ENCODE measurements at regions not wholly inside any gene's neighbourhood (a gene's known extent, or its start where the extent isn't known, plus 50 kb on each side); places are given as distances from the start of the nearest gene placed in this dataset.

DNA sequence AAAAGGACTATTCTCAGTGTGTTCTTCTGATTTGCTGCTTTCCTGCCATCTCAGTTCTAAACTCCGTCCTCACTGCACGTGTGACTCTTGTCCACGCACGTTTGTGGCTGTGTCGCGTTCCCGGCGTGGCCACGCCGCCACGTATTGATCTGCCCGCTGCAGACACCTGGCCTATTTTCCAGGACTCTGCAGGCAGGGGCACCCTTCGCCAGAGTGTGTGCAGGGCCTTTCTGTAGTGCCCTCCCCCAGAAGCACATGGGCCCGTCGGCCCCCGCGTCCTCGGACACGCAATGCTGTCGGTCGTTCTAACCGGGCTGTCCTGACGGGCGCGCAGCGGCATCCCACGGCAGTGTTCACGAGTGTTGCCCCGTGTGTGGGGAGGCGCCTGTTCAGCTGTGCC is 87.6 kb downstream of the YTHDF1 start:
- TF ChIP-seq, protein P1, sequence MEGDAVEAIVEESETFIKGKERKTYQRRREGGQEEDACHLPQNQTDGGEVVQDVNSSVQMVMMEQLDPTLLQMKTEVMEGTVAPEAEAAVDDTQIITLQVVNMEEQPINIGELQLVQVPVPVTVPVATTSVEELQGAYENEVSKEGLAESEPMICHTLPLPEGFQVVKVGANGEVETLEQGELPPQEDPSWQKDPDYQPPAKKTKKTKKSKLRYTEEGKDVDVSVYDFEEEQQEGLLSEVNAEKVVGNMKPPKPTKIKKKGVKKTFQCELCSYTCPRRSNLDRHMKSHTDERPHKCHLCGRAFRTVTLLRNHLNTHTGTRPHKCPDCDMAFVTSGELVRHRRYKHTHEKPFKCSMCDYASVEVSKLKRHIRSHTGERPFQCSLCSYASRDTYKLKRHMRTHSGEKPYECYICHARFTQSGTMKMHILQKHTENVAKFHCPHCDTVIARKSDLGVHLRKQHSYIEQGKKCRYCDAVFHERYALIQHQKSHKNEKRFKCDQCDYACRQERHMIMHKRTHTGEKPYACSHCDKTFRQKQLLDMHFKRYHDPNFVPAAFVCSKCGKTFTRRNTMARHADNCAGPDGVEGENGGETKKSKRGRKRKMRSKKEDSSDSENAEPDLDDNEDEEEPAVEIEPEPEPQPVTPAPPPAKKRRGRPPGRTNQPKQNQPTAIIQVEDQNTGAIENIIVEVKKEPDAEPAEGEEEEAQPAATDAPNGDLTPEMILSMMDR (IDR thresholded peaks at IDR 0.05; ENCODE audit: control extremely low read depth, extremely low read depth, low read depth, missing control alignments): no peak
- no peak for DNase-seq (ENCODE audit: extremely low spot score)
- ChIA-PET CTCF (no interaction called here), POLR2A (interaction anchor here (0.6 kb wide), 1 partner anchor 157 kb away, joined by 3 read pairs; no protein-coding TSS in a partner anchor)

DNA sequence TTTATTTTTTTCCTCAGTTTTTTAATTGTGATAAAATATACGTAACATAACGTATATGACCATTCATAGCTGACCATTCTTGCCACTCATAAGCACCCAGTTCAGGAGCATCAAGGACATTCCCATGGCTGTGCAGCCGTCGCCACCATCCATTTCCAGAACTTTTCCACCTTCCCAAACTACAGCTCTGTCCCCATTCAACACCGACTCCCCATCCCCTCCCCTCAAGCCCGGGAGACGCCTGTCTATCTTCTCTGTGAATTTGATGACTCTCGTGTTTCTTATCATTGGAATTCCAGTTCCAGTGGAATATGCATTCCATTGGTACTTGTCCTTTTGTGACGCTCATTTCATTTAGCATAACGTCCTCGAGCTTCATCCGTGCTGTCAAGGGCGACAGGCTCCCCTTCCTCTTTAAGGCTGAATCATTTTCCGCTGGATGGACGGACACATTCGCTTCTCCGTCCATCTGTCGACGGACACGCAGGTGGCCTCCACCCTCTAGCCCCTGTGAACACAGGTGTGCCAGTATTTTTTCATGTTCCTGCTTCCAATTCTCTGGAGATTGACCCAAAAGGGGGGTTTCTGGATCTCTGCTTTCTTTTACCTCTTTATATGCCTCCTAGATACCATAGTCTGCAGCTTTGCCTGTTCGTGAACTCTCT is 88.1 kb downstream of the YTHDF1 start:
- TF ChIP-seq, protein P1 (IDR thresholded peaks at IDR 0.05; ENCODE audit: control extremely low read depth, extremely low read depth, low read depth, missing control alignments): no peak
- POLR2A ChIA-PET: interaction anchor here (0.6 kb wide), 1 partner anchor 157 kb away, joined by 3 read pairs; no protein-coding TSS in a partner anchor
- DNase-seq (ENCODE audit: extremely low spot score): no peak
- CTCF ChIA-PET: no interaction called here

DNA sequence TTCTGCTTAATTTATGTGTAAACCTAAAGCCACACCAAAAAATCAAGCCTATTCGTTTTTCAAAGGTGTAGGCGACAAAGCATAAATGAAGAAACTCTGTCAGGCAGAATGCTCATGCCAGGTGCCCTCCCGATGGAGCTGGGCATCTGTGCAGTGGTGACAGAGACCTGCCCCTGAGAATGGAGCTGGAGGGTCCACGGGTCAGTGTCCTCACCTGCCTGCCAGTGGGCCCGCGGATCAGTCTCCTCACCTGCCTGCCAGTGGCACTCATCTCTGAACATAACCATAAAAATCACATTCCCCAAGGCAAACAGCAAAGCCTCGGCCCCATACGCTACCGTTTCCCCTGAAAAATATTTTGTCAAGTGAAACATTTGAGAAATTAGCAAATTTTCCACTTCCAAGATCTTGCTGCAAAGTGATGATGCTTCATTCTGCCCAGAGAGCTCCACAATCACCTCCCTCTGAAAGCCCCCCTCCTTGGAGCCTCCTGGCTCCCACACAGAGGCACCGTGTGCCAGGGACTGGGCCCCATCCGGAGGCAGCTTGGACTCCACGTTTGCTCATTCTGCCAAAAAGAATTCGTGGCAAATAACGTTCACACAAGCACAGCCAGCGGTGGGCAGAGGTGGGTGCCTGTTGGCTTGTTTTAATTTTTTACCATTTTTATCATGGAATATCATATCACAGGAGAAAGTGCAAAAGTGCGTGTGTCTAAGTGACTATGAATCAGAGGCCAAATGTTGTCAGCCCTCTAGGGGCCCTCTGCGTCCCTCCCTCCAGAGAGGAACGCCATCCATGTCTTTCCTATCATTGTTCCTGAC is 88.8 kb downstream of the YTHDF1 start:
- DNase-seq (ENCODE audit: extremely low spot score): no peak
- TF ChIP-seq, protein P1 (IDR thresholded peaks at IDR 0.05; ENCODE audit: control extremely low read depth, extremely low read depth, low read depth, missing control alignments): no peak
- POLR2A ChIA-PET: no interaction called here
- CTCF ChIA-PET: no interaction called here

DNA sequence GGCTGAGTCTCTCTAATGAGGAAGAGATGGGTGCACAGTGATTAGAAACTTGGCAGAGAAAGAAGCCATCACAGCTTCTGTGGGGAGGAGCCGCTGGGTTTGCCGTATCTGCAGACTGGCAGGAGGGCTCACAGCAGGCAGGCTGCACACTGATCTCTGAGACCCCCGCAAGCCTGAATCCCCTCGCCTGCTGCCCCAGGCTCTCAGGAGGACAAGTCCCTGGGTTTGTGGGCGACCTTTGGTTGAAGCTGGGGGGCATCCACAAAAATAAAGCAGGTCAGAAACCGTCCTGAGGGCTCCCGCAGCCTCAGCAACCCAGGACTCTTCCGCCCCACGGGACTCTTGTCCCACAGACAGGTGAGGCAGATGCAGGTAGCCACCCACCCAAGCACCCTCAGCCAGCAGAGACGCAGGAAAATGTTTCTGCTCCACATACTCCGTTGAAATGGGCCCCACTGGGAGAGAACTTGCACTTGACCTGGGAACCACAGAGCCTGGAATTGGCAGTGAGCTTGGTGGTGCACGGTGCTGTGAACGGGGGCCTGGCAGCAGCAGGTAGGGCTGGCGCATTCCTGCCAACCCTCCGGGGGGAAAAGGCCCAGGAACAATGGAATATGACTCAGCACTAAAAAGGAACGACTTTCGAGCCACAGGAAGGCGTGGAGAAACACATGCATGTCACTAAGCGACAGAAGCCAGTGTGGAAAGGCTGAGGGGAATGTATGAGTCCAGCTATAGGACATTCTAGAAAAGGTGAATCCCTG is 89.9 kb downstream of the YTHDF1 start:
- CTCF ChIA-PET: no interaction called here
- DNase-seq (ENCODE audit: extremely low spot score): no peak
- POLR2A ChIA-PET: no interaction called here
- TF ChIP-seq, protein P1 (IDR thresholded peaks at IDR 0.05; ENCODE audit: control extremely low read depth, extremely low read depth, low read depth, missing control alignments): no peak

DNA sequence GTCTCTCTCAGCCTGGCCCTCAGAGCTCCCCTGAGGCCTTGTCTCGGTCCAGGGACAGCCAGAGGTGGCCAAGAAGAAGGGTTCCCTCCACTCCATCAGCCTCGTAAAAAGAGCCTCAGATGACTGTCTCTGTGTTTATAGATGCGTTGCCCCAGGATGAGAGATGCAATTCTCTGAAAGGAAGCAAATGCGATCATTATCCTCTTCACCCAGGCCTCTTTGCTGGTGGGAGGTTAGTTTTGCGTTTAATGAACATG is 90.4 kb downstream of the YTHDF1 start:
- ChIA-PET POLR2A (no interaction called here), CTCF (no interaction called here)
- no peak for DNase-seq (ENCODE audit: extremely low spot score)
- TF ChIP-seq, protein P1 (IDR thresholded peaks at IDR 0.05; ENCODE audit: control extremely low read depth, extremely low read depth, low read depth, missing control alignments): no peak

DNA sequence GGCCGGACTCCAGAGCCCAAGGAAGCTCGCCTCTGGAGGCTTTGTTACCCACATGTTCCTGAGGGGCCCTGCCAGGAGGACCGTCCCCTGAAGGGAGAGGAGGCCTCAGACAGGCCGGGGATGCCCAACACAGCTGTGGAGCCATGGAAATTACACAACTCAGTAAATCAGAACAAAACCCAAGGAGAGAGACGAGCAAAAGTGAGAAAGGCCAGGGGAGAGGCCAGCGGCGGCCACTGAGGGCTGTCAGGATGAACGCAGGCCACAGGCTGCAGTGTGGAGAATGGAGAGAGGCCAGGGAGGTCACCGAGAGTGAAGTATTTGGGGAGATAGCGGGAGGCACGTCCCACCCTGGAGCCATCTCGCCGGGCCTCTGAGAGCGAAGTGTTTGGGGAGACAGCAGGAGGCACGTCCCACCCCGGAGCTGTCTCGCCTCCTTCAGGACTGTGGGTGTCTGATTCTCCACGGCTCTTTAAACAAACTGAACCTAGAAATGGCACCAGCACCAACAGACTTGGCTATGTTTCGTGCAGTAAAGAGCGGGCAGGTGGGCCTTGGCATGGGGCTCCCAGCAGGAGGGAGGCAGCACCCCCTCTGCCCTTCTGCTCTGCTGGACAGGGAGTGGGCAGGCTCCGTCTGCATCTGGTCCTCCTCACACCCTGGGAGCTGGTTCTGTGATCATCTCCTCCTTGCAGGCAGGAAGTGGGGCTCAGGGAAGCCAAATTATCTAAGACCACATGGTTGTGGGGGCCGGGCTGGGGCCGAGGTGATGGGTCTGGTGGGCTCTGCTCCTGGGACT is 91.0 kb downstream of the YTHDF1 start:
- no peak for DNase-seq (ENCODE audit: extremely low spot score)
- CTCF ChIA-PET: no interaction called here
- TF ChIP-seq, protein P1 (IDR thresholded peaks at IDR 0.05; ENCODE audit: control extremely low read depth, extremely low read depth, low read depth, missing control alignments): no peak
- POLR2A ChIA-PET: no interaction called here
